ENCODE measurements at regions not wholly inside any gene's neighbourhood (a gene's known extent, or its start where the extent isn't known, plus 50 kb on each side); places are given as distances from the start of the nearest gene placed in this dataset.
"Not testable (repeated sequence)": the region's sequence is repeated elsewhere in the genome, so short reads cannot be mapped to it uniquely, and the experiment has no call there.

- peak; percentile 68 for DNase-seq (ENCODE audit: low spot score)
These were observed 139.1 kb upstream of the PELI2 start for GRCh38 chr14:55979096-55979495.

- no peak for DNase-seq (ENCODE audit: low spot score)
These were observed 138.4 kb upstream of the PELI2 start for GRCh38 chr14:55979781-55980180.

- no peak for DNase-seq (ENCODE audit: low spot score)
These were observed 137.2 kb upstream of the PELI2 start for GRCh38 chr14:55980970-55981369.

- no peak for DNase-seq (ENCODE audit: low spot score)
These were observed 132.1 kb upstream of the PELI2 start for GRCh38 chr14:55986069-55986468.

GRCh38 chr14:56000846-56001245, 117.4 kb upstream of the PELI2 start:
- no peak for DNase-seq (ENCODE audit: low spot score)

GRCh38 chr14:56002342-56002741, 115.9 kb upstream of the PELI2 start:
- no peak for DNase-seq (ENCODE audit: low spot score)

GRCh38 chr14:56002876-56003625, 115.2 kb upstream of the PELI2 start:
- DNase-seq (ENCODE audit: low spot score): no peak

GRCh38 chr14:56004323-56004722, 113.9 kb upstream of the PELI2 start:
- no peak for DNase-seq (ENCODE audit: low spot score)

- no peak for DNase-seq (ENCODE audit: low spot score)
These were observed 113.4 kb upstream of the PELI2 start for GRCh38 chr14:56004786-56005185.

GRCh38 chr14:56005191-56006053, 112.8 kb upstream of the PELI2 start:
- DNase-seq (ENCODE audit: low spot score): no peak

- DNase-seq (ENCODE audit: low spot score): not testable (repeated sequence)
These were observed 110.7 kb upstream of the PELI2 start for GRCh38 chr14:56007491-56007890.

GRCh38 chr14:56008150-56008549, 110.1 kb upstream of the PELI2 start:
- no peak for DNase-seq (ENCODE audit: low spot score)

- DNase-seq (ENCODE audit: low spot score): not testable (repeated sequence)
These were observed 109.5 kb upstream of the PELI2 start for GRCh38 chr14:56008661-56009060.

GRCh38 chr14:56023661-56024081, 94.5 kb upstream of the PELI2 start:
- peak; percentile 27 for DNase-seq (ENCODE audit: low spot score)

- DNase-seq (ENCODE audit: low spot score): no peak
These were observed 93.0 kb upstream of the PELI2 start for GRCh38 chr14:56025191-56025590.

GRCh38 chr14:56026506-56026905, 91.7 kb upstream of the PELI2 start:
- DNase-seq (ENCODE audit: low spot score): no peak

GRCh38 chr14:56027421-56027820, 90.8 kb upstream of the PELI2 start:
- no peak for DNase-seq (ENCODE audit: low spot score)

- DNase-seq (ENCODE audit: low spot score): no peak
These were observed 90.1 kb upstream of the PELI2 start for GRCh38 chr14:56027916-56028712.

GRCh38 chr14:56036353-56036752, 81.9 kb upstream of the PELI2 start:
- no peak for DNase-seq (ENCODE audit: low spot score)

GRCh38 chr14:56040121-56040520, 78.1 kb upstream of the PELI2 start:
- DNase-seq (ENCODE audit: low spot score): no peak

- DNase-seq (ENCODE audit: low spot score): no peak
These were observed 74.0 kb upstream of the PELI2 start for GRCh38 chr14:56044196-56044595.

GRCh38 chr14:56046546-56046945, 71.7 kb upstream of the PELI2 start:
- no peak for DNase-seq (ENCODE audit: low spot score)
